LHCN-M2 (cell line): ENCODE measurements at regions not wholly inside any gene's neighbourhood (a gene's known extent, or its start where the extent isn't known, plus 50 kb on each side); places are given as distances from the start of the nearest gene placed in this dataset.
"Not testable (repeated sequence)": the region's sequence is repeated elsewhere in the genome, so short reads cannot be mapped to it uniquely, and the experiment has no call there.

Experiments used
- DNase-seq: peaks from one replicate; pipeline ENCODE4 v3.0.0-alpha.2; 2012; ENCODE audit warnings: low read depth

DNA sequence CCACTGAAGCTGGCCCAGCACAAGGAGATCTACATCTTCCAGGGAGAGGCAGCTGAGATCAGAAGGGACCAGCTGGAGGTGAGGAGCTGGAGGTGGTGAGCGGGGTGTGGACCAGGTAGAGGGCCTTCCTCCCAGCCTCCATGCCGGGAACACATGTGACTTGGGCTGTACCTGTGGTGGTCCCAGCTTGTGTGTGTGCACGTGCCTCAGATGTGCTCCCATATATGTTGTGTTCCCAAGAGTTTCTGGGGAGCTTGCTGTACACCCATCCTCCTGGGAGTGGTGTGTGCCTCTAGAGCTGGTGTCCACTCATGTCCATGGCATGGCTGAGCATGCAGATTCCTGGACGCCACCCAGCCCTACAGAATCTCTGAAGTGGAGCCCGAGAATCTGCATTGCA lies 183.7 kb upstream of the AKAP13 start:
- not testable (repeated sequence) for DNase-seq

DNA sequence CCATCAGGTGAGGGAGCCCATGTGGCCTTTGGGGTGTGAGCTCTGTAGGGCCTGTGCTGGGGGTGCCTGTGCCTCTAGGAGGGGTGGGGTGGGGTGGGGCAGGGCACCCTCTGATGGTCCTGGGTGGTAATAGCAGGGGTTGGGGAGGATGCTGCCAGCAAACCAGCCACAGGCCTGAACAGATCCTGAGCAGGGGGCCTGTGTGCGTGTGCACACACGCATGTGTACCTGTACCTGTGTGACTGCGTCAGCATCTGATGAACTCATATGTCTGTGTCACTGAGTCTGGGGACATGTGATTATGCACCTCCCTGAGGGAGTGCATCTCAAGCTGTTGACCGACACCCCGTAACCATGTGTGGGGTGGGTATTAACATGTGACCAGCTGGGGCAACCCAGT lies 182.8 kb upstream of the AKAP13 start:
- not testable (repeated sequence) for DNase-seq

- not testable (repeated sequence) for DNase-seq
Observed at GRCh38 chr15:85198432-85198831, 182.0 kb upstream of the AKAP13 start.

DNA sequence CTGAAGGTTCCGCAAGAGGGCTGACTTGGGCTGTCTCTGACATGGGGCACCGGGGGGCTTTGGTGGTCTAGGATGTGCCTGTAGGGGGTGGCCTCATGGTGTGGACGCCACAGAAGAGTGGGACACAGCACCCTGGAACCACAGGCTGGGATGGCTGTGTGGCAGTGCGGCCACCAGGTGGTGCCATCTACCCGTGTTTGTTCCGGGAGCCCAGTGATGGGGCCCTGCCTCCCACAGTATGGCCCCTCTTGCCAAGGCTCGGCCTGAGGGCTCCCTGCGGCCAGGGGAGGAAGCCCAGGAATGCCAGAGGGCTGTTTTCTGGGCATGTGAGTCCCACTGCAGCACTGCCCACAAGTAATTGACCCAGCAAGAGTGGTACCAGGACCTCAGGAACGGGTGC lies 180.2 kb upstream of the AKAP13 start:
- not testable (repeated sequence) for DNase-seq

- DNase-seq, result not testable (repeated sequence)
Observed at GRCh38 chr15:85201118-85201793, 179.1 kb upstream of the AKAP13 start.

DNA sequence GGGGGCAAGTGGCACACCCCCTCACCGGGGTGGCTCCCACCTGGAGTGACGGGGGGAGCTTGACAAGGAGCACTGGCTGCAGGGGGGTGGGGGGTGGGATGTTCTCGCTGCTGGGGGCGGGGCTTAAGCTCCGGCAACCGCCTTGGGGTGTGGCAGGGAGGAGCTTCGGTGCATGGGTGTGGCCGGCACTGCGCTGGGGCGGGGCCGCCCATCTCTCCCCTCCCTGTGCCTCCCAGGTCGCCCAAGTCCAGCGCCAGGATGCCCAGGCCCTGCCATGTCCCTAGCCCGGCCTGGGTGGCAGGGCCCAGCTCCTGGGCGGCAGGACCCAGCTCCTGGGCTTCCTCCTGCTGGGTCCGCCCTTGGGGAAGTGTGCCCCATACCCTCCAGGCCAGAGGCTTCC lies 175.9 kb upstream of the AKAP13 start:
- not testable (repeated sequence) for DNase-seq

DNA sequence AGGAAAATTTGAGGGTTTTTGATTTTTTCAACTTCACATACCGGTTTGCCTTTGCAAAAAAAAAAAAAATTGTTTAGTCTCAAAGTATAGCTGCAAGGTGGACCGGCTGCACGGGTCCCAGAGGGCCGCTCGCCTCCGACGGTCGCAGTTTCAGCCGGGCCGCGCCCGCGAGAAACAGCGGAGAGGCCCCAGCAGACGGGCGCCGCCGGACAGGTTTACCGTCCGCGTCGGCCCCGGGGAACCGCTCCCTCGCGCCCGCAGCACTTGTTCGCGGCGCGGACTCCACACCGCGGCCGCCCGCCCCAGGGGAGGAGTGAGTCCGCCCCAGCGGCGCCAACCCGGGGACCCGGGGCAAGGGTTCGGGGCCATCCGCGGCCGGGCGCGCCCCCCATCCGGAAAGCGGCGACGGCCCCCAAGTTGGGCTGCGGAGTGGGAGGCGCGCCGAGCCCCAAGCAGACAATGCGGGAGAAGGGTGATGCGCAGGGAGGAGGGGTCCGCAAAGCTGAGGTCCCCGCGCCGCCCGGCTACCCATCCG lies 146.5 kb upstream of the AKAP13 start:
- not testable (repeated sequence) for DNase-seq

GRCh38 chr15:85234450-85235196 lies 145.8 kb upstream of the AKAP13 start:
- not testable (repeated sequence) for DNase-seq

DNA sequence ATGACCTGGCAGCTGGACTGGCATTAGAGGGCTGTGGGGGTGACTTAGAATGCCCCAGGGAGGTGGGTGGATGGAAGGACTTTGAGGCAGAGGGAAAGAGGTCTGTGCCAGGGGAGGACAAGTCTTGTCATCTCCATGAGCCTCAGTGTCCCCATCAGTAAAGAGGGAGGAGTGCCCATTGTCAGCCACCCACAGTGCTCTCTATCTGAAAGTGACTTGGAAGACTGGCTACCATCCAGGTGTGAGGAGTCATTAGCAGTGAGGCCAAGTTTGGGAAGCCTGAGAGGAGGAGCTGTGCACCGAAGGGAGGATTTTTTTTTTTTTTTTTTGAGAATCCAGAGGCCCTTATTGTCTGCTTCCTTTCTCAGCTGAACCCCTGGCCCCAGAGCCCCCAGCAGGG lies 136.3 kb upstream of the AKAP13 start:
- not testable (repeated sequence) for DNase-seq

DNA sequence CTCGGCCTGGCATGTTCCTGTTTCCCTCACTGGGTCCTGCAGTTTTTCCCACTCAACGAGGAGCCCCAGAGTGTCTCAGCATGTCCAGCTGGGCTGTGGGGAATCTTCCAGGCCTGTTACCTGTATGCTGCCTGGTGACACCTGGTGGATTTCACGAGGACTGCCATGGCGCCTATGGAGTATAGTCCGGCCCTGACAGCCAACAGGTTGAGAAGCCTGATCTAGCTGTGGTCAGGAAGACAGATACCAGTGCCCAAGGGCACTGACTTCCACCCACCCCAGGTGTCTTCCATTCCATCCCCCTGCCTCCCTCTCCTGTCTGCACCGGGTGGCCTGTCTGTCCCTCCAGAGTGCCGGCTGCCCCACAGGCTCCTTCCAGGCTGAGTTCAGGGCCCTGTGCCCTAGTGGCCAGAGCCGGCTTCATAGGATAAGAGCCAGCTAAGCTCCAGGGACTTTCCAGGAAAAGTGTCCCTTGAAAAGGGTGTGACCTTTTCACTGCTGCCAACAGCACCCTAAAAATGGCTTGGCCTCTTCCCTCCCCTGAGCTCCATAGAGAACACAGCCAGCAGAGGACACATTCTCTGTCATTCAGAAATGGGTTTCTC lies 129.4 kb upstream of the AKAP13 start:
- DNase-seq, result not testable (repeated sequence)

GRCh38 chr15:85253196-85253915 lies 127.0 kb upstream of the AKAP13 start:
- not testable (repeated sequence) for DNase-seq

DNA sequence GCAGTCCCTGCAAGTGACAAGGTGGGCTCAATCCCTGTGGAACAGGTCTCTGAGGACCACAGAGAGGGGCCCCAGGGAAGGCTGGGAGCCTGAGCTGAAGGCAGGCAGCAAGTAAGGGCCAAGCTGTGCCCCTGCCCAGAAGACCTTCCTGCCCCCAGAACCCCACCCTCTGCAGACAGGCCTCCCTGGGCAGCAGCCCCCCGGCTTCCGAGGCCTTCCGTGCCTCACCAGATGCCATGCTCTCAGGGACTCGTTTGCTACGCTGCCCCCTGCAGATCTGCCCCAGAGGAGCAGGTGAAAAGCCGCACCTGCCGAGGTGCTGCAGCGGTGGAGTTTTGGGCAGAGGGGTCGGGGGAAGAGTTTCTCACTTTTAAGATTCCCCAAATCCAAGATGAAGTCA lies 125.4 kb upstream of the AKAP13 start:
- DNase-seq, result not testable (repeated sequence)

GRCh38 chr15:85255502-85255901 lies 124.9 kb upstream of the AKAP13 start:
- not testable (repeated sequence) for DNase-seq

- not testable (repeated sequence) for DNase-seq
Observed at GRCh38 chr15:85256009-85256997, 124.1 kb upstream of the AKAP13 start.

DNA sequence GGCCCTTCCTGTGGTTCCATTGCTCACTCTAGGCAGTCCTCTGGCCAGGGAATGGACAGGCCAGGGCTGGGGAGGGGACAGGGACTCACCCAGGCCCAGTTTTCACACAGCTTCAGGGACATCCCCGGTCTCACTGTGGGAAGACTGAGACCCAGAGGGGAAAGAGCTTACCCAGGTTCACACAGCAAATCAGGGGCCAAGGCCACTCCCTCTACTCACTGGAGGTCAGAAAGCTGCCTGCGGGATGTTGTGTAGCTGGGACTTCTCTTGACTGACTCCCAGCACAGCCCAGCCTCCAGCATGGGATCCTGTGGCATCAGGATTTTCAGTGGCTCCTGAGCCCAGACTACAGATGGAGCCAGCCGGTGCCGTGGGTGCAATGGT lies 122.3 kb upstream of the AKAP13 start:
- not testable (repeated sequence) for DNase-seq

GRCh38 chr15:85258559-85259209 lies 121.7 kb upstream of the AKAP13 start:
- not testable (repeated sequence) for DNase-seq

GRCh38 chr15:85260526-85260925 lies 119.9 kb upstream of the AKAP13 start:
- DNase-seq, result not testable (repeated sequence)

DNA sequence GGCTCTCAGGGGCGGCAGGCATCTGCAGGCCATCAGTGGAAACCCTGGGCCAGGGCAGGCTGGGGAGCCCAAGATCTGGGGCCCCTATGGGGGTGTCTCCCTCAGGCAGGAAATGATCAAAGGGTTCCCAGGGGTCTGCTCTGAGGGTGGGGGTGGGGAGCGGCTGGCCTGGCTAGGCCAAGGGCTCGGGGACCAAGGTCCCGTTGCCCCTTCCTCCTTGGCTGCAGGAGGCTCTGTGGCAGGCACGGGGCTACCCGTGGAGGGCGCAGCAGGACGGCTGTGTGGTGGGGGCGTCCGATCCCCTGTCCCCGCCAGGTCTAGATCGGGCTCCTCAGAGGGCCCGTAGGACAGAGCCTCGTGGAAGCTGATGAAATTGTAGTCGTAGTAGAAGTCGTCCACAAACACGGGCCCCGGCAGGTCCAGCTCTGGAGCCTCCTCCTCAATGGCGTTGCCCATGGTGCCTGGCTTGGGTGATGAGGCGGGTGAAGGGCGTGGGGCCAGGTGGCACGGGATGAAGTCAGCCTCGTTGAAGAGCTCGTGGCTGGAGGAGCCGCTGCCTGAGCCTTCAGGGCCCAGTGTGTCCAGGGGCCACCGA lies 117.8 kb upstream of the AKAP13 start:
- DNase-seq, result not testable (repeated sequence)

- DNase-seq, result not testable (repeated sequence)
Observed at GRCh38 chr15:85263842-85264440, 116.5 kb upstream of the AKAP13 start.
